GM18909 (cell line): ENCODE measurements at regions not wholly inside any gene's neighbourhood (a gene's known extent, or its start where the extent isn't known, plus 50 kb on each side); places are given as distances from the start of the nearest gene placed in this dataset.
A peak's percentile ranks its signal among the peaks of the same experiment; 100 is the strongest.
"Not testable (repeated sequence)": the region's sequence is repeated elsewhere in the genome, so short reads cannot be mapped to it uniquely, and the experiment has no call there.

Source experiments
- ATAC-seq: cut with Tn5 transposase; IDR thresholded peaks from one replicate; pipeline ENCODE4 v1.9.1; 2021; ENCODE audit warnings: mild to moderate bottlenecking; ENCODE audit not compliant: unreplicated experiment, poor library complexity

- ATAC-seq: no peak
Observed at GRCh38 chr6:44731485-44732095, 344.1 kb downstream of the CDC5L start.

GRCh38 chr6:44732243-44732642 is 344.7 kb downstream of the CDC5L start:
- no peak for ATAC-seq

GRCh38 chr6:44733126-44733525 is 345.6 kb downstream of the CDC5L start:
- ATAC-seq: no peak

- no peak for ATAC-seq
Observed at GRCh38 chr6:44733868-44734267, 346.4 kb downstream of the CDC5L start.

GRCh38 chr6:44734886-44735629 is 347.6 kb downstream of the CDC5L start:
- ATAC-seq: peak; percentile 11

GRCh38 chr6:44735630-44735963 is 348.1 kb downstream of the CDC5L start:
- ATAC-seq: peak; percentile 51

GRCh38 chr6:44737341-44737740 is 349.8 kb downstream of the CDC5L start:
- ATAC-seq: no peak

GRCh38 chr6:44737829-44738528 is 350.5 kb downstream of the CDC5L start:
- no peak for ATAC-seq

- ATAC-seq: no peak
Observed at GRCh38 chr6:44738601-44739146, 351.2 kb downstream of the CDC5L start.

GRCh38 chr6:44739181-44739580 is 351.7 kb downstream of the CDC5L start:
- ATAC-seq: no peak

- ATAC-seq: no peak
Observed at GRCh38 chr6:44740566-44741120, 353.1 kb downstream of the CDC5L start.

GRCh38 chr6:44742201-44742600 is 354.7 kb downstream of the CDC5L start:
- no peak for ATAC-seq

GRCh38 chr6:44742828-44743372 is 355.4 kb downstream of the CDC5L start:
- ATAC-seq: no peak

- not testable (repeated sequence) for ATAC-seq
Observed at GRCh38 chr6:44760116-44760515, 372.6 kb downstream of the CDC5L start.

GRCh38 chr6:44761046-44761445 is 373.5 kb downstream of the CDC5L start:
- no peak for ATAC-seq

- ATAC-seq: no peak
Observed at GRCh38 chr6:44762496-44762895, 375.0 kb downstream of the CDC5L start.

GRCh38 chr6:44771647-44772415 is 384.3 kb downstream of the CDC5L start:
- ATAC-seq: no peak

- no peak for ATAC-seq
Observed at GRCh38 chr6:44772838-44773237, 385.3 kb downstream of the CDC5L start.

GRCh38 chr6:44775121-44775520 is 387.6 kb downstream of the CDC5L start:
- no peak for ATAC-seq

GRCh38 chr6:44776344-44776743 is 388.8 kb downstream of the CDC5L start:
- ATAC-seq: no peak
